ENCODE measurements at regions not wholly inside any gene's neighbourhood (a gene's known extent, or its start where the extent isn't known, plus 50 kb on each side); places are given as distances from the start of the nearest gene placed in this dataset.

- no peak for TF ChIP-seq POLR2A (IDR thresholded peaks at IDR 0.05; ENCODE audit: low read length)
- no peak for TF ChIP-seq GATA1 (IDR thresholded peaks at IDR 0.05; ENCODE audit: low read depth, low read length)
Observed at GRCh38 chr2:56713161-56713676, 529.4 kb downstream of the CCDC85A start.

All from erythroblast (primary cell).